ENCODE measurements at regions not wholly inside any gene's neighbourhood (a gene's known extent, or its start where the extent isn't known, plus 50 kb on each side); places are given as distances from the start of the nearest gene placed in this dataset.
"Not testable (repeated sequence)": the region's sequence is repeated elsewhere in the genome, so short reads cannot be mapped to it uniquely, and the experiment has no call there.

DNA sequence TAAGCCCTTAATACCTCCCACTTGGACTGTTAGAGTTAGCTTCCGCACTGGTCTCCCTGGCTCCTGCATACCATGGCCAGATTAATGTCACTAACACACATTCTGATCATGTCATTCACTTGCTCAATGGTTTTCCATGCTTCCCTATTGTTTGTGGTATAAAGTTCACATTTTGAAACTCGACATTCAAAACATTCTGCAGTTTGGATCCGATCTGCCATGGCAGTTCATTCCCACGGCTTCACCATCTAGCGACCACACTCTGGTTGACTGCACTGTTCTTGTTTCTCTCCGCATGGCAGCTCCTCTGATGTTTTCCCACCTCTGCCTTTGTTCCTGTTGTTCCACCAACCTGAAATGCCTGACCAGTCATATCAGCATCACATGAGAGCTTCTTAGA lies 87.4 kb upstream of the WAC start:
- DNase-seq (ENCODE audit: low spot score) = no peak

DNA sequence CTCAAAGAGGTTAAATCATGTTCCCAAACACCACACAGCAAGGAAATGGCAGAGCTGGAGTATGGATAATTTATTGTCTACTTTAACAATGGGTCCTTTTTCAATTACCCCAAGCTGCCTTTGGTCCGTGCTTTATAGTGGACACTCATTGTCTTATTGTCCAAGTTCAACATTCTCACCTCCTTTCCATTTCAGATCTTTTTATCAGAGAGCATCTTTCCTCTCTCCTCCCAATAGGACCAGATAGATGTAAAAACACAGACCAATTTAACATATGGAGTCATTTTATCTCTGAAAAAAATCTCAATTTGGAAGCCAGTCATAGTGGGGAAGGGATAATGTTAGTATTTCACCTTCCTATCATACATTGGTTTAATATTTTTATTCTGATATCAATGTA lies 83.5 kb upstream of the WAC start:
- DNase-seq (ENCODE audit: low spot score) = no peak

DNA sequence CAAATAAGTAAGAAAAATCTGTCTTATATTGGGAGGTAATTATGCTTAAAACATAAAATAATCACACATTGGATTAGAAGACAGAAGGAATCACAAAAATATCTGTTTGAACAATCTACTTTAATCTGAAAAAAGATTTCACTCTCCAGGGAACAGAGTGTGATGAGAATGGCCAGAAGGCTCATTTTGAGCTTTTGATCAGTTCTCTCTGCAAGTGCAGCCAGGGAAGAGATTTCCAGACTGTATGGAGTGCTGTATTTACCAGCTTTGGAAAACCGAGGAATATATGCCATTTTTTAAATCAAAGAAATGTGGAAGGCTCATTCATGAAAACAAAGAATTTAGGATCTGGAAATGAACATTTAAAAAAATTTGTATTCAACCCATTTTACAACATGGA lies 83.0 kb upstream of the WAC start:
- DNase-seq (ENCODE audit: low spot score) = no peak

DNA sequence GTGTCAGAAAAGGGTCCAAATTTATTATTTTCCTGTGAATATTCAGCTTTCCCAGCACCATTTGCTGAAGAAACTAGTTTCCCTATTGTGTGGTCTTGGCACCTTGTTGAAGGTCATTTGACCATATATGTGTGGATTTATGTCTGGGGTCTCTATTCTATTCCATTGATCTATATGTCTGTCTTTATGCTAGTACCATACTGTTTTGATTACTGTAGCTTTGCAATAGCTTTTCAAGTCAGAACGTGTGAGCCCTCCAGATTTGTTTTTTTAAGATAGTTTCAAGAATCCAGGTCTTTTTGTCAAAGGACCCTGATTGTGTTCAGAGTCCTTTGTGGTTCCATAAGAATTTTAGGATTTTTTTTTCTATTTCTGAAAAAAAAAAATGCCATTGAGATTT lies 79.0 kb upstream of the WAC start:
- DNase-seq (ENCODE audit: low spot score) = no peak

DNA sequence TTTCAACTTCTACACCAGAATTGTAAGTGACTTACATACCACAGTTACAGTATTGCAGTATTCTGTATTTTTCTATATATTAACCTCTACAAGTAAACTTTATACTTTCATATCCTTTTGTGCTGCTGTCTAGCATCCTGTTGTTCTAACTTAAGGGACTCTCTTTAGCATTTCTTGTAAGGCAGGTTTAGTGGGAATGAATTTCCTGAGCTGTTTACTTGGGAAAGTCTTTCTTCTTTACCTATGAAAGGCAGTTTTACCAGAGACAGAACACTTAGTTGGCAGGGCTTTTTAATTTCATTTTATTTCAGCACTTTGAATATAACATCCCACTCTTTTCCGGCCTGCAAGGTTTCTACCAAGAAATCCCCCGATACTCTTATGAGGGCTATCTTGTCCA lies 75.8 kb upstream of the WAC start:
- DNase-seq (ENCODE audit: low spot score) = no peak

DNA sequence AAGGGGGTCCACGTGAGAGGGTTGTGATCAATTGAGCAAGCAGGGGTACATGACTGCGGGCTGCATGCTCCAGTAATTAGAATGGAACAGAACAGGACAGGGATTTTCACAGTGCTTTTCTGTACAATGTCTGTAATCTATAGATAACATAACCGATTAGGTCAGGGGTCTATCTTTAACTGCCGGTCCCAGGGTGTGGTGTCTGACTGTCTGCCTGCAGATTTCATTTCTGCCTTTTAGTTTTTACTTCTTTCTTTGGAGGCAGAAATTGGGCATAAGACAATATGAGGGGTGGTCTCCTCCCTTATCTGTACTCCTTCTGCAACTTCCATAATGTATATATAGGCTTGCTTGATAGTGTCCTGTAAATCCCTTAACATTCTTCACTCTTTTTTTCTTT lies 75.0 kb upstream of the WAC start:
- not testable (repeated sequence) for DNase-seq (ENCODE audit: low spot score)

DNA sequence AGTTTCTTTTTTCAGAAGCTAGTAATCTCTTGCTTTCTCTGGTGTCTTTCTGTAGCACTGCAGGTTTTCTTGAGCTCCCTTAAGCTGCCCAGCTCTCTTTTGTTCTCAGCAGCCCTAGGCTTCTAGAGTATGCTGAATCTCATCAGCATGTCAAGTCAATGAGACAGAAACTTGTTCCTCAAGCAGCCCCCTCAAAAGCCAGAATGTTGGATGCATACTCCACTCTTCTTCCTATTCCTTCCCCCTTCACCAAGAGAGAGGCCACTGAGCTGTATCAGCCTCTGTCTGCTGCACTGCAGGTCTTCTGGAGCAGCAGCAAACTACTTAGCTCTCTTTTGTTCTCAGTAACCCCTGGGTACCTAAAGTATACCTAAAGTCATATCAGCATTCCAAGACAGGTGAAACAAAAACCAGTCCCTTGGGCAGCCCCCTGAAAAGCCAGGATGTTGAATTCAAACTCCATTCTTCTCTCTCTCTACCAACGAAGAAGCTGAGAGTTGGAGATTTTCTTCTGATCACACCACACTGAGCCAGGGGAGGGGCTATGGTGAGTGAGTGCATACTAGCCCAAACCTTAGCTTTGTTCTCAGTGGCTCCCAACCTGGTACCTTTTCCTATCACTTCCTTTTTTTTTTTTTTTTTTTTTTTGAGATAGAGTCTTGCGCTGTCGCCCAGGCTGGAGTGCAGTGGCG lies 73.3 kb upstream of the WAC start:
- no peak for DNase-seq (ENCODE audit: low spot score)

DNA sequence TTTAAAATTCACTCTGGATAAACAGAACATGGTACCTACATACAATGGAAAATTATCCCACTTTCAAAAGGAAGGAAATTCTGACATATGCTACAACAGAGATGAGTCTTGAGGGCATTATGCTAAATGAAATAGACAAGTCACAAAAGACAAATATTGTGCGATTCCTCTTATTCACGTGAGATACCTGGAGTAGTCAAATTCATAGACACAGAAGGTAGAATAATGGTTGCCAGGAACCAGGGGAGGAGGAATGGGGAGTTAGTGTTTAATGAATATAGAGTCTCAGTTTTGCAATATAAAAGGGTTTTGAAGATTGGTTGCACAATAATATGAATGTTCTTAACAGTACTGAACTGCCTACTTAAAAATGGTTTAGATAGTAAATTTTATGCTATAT lies 69.8 kb upstream of the WAC start:
- no peak for DNase-seq (ENCODE audit: low spot score)

DNA sequence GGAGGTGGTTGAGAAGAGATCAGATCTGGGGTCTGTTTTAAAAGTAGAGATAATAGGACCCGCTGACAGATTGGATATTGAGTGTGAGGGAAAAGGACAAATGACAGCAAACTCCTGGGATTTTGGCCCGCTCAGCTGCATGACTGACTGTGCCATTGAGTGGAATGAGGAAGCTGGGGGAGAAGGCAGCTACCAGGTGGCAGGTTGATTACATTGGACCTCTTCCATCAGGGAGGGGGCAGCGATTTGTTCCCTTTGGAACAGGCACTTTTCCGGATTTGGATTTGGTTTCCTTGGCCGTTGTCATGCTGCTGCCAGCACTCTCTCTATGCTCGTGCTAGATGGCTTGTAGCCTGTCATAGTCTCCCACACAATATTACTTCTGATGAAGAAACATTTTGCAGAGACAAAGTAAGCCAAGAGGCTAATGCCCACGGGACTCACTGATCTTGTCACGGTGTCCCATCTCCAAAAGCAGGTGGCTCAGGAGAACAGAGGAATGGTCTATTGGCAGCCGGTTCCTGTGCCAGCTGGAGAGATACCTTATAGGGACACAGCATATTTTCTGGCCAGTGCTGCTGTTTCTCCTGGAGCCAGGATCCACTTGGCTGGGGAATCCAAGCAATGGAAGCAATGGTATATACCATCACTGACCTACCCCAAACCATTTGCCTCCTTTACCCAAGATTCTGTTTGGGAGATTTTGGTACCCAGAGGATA lies 69.1 kb upstream of the WAC start:
- no peak for DNase-seq (ENCODE audit: low spot score)

DNA sequence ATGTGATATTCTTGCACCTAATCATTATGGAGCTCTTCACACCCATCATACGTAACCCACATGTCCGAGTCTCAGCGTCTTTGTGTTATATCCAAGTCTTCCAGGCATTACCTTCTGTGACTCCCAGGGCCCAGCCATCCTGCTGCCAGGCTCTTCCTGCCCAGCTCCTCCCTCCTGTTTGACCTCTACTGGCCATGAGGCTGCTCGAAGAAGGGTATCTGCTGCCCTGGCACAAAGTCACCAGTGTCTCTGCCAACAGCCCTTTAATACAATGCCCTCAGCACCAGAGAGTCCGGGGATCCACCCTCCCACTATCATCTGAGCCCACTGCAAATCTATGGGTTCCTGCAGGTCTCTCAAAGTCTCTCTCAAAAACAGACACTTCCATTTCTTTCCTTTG lies 65.3 kb upstream of the WAC start:
- no peak for DNase-seq (ENCODE audit: low spot score)

DNA sequence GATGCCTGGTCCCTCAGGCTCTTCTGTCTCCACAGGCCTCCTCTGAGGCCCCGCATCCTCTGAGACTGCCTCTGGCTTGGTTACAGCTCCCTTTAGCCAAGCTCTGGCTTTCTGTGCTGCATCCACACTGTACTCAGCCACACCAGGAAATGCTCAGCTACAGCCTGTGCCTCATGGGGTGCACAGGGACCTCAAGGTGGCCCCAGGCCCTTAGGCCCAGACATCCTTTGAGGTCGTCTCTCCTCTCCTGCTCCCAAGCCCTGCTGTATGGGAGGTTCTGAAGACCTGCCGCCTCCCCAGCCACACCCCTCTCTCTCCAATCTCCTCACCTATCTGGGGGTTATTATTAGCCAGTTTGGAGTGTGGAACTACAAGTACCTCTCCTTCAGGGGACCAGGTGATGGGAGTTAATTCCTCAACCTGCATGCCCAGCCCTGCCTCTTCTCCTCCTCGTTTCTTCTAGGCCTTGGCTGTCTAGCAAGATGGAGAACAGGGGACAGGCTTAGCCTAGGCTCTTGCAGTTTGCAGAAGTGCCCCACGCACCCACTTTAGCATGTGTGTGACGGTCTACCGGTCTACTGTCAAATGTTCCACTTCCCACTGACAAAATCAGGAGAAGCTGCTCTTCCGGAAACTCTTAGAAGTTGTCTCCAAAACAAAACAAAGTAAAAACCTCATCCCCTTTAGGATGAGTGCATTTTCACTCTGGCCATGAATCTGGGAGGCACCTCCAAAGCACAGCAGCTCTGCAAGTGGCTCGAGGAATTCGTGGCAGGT lies 64.0 kb upstream of the WAC start:
- no peak for DNase-seq (ENCODE audit: low spot score)

DNA sequence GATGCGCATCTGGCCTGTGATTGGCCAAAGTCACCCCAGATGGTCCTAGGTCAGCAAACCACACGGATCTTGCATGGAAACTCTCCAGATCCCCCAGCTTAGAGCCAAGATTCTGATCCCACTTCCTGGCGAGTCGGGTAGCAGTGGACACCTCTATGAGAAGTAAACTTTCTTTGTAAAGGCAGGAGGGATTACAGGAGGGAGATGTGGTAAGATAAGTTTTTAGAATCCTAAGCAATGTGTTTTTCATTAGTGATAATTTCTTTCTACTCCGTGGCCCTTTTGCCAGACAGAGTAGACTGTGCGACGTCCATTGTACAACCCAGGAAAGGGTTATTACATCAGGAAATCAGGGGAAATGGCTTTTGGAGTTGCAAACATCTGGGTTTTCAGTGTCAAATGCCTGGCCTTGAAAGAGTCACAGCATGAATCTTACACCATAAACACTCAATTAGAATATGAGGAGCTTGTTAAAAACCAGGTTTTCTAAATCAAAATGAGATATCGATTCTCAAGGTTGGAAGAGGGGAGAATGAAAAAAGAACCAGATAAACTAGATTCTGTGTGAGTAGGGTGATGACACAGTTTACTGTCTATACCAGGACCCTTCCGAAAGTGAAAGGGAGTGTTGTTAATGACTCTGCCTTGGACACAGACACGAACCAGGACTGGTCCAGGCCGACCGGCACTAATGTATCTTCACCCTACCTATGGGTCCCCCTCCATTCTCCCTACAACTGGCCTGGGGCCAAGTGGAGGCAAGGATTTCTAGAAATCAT lies 61.9 kb upstream of the WAC start:
- DNase-seq (ENCODE audit: low spot score) = no peak

DNA sequence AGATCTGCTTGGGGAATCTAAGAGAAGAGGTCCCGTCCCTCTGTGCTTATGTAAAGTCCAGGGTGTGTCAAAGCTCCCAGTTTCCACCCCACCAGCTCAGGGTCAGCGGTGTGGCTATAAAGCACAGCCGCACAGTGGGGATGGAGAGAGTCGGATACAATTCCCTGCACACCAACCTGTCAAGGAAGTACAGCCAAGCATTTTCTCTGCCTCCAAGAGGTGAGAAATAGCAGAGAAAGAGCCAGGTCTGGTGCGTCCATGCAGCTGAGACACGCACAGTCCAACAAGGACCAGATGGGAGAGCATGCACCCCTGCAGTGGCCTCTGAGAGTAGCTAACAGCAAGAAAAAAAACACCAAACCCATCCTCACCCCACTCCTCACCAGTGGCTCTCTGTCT lies 61.3 kb upstream of the WAC start:
- DNase-seq (ENCODE audit: low spot score) = no peak

DNA sequence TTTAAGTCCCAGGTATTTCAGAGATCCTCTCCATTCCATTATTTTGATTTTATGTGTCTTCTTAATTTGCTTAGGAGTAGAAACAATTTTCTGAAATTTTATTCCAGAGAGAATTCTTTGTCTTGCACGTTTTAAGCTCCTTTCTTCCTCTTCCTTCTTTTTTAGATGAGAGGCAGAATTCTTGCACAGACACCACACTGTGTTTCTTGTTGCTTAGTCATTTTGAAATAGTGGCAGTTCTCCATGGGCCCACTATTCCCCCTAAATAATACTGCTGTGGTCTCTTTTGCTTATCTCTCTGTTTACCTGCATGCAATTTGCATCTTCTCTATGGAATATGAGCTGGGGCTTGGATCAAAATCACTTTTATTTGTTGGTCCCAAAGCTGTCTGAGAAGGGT lies 54.3 kb upstream of the WAC start:
- DNase-seq (ENCODE audit: low spot score) = no peak

DNA sequence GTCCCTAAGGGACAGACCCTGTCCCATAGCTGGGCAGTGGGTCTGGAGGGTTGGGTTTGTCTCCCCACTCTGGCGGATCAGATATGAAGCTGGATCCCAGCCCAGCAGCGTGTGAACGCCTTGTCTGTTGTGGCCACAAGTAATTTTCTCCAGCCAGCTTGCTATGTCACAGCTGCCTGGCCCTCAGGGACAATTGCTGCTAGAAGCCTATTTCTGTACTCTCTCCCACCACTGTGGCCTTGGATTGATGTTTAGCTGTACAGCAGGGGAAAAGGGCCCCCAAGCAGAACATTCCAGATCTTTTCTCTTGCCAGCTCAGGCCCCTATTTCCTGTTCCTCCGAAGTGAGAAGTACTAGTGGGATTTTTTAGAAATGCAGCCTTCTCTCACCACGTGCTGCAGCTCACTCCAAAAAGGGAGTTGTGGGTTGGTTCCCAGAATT lies 53.5 kb upstream of the WAC start:
- DNase-seq (ENCODE audit: low spot score) = no peak

DNA sequence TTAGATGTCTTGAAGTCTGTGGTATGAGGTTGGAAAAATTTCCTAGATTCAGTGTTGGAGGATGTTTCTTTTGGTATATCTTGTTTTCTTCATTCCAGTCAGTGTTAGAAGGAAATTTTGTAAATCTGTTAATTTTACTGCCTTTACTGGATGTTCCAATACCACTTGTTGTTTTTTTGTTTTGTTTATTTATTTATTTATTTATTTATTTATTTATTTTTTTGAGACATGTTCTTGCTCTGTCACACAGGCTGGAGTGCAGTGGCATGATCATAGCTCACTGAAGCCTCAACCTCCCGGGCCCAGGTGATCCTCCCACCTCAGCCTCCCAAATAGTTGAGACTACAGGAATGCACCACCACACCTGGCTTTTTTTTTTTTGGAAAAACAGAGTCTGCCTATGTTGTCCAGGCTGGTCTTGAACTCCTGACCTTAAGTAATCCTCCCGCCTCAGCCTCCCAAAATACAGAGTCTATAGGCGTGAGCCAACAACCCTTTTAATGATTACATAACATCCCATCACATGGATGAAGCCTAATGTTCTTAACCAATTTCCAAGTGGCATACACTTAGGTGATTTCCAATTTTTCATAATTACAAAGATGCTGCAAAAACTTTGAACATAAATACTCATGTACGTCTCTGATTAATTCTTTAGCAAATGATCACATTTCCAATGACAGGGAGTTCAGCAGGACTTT lies 52.8 kb upstream of the WAC start:
- DNase-seq (ENCODE audit: low spot score) = no peak

DNA sequence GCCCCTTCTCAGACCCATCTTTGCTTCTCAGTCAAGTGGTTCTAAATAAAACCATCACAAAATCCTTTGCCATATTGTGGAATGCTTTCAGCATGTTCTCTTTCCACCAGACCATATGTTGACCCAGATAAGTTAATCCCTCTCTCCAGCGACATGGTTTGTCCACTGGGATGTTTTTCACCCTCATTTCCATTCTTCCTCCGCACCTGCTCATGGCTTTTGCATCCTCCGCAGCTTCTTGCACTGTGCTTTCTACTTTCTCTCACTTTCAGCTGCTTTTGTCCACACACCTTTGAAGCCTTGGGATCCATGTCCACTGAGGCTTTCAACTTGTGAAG lies 52.3 kb upstream of the WAC start:
- DNase-seq (ENCODE audit: low spot score) = no peak

DNA sequence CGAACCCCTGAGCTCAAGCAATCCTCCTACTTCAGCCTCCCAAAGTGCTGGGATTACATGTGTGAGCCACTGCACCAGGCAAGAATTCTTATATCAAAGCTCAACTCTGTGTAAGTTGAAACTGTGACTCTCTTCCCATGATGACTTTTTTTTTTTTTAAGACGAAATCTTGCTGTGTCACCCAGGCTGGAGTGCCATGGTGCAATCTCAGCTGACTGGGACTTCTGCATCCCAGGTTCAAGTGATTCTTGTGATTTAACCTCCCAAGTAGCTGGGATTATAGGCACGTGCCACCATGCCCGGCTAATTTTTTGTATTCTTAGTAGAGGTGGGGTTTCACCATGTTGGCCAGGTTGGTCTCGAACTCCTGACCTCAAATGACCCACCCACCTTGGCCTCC lies 51.6 kb upstream of the WAC start:
- DNase-seq (ENCODE audit: low spot score) = not testable (repeated sequence)

DNA sequence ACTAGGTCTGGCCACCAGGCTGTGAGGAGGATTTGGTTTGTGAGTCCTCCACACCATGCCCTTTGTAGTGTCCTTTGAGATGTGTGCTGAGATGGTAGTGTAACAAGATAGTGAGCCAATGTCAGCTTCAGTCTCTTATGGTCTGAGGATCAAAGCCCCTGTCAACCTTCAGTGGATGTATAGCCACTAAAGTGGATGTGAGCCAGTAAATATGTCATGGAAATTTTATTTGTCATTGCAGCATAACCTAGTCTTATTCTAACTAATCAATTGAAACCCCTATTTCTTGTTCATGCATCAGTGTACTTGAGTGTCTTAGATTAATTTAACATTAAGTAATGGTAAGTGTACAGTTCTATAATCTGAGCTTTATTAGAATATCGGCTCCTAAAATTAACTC lies 51.0 kb upstream of the WAC start:
- DNase-seq (ENCODE audit: low spot score) = no peak
